BJ (cell line): ENCODE measurements at regions not wholly inside any gene's neighbourhood (a gene's known extent, or its start where the extent isn't known, plus 50 kb on each side); places are given as distances from the start of the nearest gene placed in this dataset.

ENCODE experiments used
- CTCF ChIA-PET: fragments of 350-600 bp; formaldehyde crosslinking; extraction: SDS; loops from one replicate; lab custom pipeline; 2021; ENCODE audit warnings: antibody characterized with exemption, inconsistent platforms; lab: Yijun Ruan, JAX
- POLR2A ChIA-PET: fragments of 300-600 bp; sonication (Branson Sonifier 250); formaldehyde crosslinking; extraction: SDS; loops from one replicate; lab custom pipeline; 2021; ENCODE audit warnings: antibody characterized with exemption; lab: Charles Lee
- DNase-seq: peaks from one replicate; pipeline ENCODE4 v3.0.0-alpha.2; 2011; ENCODE audit warnings: low read depth
- H3K27me3 ChIP-seq: 2 replicates; pipeline ENCODE4 v1.6.0; 2011; ENCODE audit warnings: low read length; ENCODE audit not compliant: control insufficient read depth, insufficient read depth
- H3K36me3 ChIP-seq: 2 replicates; pipeline ENCODE4 v1.5.1; 2011; ENCODE audit warnings: low read length; ENCODE audit not compliant: control insufficient read depth, insufficient read depth
- H3K4me3 ChIP-seq: 2 replicates; pipeline ENCODE4 v1.5.1; 2011; ENCODE audit warnings: low read depth, mild to moderate bottlenecking, control low read depth, low read length
- TF ChIP-seq, protein P1 (sequence below): IDR thresholded peaks from 2 replicates; pipeline ENCODE4 v1.5.1; 2011; ENCODE audit warnings: low read depth, mild to moderate bottlenecking, control low read depth, inconsistent platforms, low read length, moderate library complexity; ENCODE audit not compliant: insufficient read depth

DNA sequence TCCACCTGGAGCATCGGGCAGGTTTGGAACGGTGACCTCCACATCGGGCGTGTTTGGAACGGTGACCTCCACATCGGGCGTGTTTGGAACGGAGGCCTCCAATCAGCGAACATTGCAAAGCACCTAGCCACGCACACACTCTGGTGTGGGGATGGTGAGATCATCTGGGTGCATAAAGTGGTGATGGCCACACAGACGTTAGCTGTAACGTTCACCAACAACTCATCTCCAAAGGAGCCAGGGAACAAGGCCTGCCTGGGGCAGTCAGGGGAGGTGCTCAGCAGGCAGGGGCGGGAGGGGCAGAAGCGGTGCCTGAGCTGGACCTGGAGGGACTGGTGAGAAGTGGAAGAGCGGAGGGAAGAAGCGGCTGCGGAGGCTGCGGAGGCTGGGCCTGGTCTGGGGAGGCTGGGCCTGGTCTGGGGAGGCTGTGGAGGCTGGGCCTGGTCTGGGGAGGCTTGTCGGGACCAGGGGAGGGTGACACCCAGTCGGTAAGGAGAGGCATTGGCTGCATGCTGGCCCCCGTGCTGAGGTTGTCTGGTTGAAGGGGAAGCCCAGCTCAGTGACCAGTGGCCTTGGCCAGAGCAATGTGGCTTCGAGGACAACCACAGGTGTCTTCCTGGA lies 89.9 kb downstream of the PSMB1 start:
- Histone ChIP-seq H3K27me3 (peaks cover 2% of the 10 kb centered on the region; the same call in 1 of the 2 replicates), H3K36me3 (no peaks in the 10 kb centered on the region), H3K4me3 (no peak overlapping the region)
- ChIA-PET CTCF (interaction anchor here (0.9 kb wide), 1 partner anchor 12 kb away, joined by 3 read pairs; no protein-coding TSS in a partner anchor), POLR2A (no interaction called here)
- TF ChIP-seq, protein P1, sequence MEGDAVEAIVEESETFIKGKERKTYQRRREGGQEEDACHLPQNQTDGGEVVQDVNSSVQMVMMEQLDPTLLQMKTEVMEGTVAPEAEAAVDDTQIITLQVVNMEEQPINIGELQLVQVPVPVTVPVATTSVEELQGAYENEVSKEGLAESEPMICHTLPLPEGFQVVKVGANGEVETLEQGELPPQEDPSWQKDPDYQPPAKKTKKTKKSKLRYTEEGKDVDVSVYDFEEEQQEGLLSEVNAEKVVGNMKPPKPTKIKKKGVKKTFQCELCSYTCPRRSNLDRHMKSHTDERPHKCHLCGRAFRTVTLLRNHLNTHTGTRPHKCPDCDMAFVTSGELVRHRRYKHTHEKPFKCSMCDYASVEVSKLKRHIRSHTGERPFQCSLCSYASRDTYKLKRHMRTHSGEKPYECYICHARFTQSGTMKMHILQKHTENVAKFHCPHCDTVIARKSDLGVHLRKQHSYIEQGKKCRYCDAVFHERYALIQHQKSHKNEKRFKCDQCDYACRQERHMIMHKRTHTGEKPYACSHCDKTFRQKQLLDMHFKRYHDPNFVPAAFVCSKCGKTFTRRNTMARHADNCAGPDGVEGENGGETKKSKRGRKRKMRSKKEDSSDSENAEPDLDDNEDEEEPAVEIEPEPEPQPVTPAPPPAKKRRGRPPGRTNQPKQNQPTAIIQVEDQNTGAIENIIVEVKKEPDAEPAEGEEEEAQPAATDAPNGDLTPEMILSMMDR, result no peak
- no peak for DNase-seq

DNA sequence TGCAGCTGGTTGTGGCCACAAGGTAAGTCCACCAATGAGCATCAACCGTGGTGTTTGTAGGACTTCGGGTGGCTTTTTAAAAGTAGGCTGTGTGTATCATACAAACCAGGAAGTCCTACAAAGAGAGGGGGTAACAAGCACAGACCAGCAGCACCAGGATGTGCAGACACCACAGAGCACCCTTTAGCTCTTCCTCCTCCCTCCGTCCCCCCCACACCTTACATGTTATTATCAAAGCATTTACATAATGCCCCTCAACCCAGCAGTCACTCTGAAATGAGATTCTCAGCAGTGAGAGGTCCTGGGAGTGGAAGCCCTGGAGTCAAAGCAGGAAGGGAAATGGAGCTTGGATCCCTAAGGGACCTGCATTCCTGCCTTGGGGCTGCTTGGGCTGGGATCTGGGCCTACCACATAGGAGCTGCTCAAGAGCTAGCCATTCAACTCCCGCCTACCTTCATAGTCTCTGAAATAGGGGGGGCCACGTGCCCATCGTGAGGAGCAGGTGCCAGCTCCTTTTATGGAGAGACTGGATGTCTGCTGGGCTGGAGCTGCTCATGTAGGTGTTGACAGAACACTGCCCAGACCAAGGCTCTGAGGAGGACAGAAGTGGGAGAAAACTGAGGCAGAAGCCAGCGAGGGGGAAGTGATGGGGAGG lies 90.6 kb downstream of the PSMB1 start:
- Histone ChIP-seq H3K4me3 (no peak overlapping the region), H3K36me3 (no peaks in the 10 kb centered on the region), H3K27me3 (peaks cover 2% of the 10 kb centered on the region; the same call in 1 of the 2 replicates)
- TF ChIP-seq, protein P1, result no peak
- no peak for DNase-seq
- CTCF ChIA-PET, result interaction anchor here (0.9 to 1.5 kb wide), 2 partner anchors 12 to 22 kb away, joined by 3 read pairs; no protein-coding TSS in a partner anchor
- POLR2A ChIA-PET, result no interaction called here

DNA sequence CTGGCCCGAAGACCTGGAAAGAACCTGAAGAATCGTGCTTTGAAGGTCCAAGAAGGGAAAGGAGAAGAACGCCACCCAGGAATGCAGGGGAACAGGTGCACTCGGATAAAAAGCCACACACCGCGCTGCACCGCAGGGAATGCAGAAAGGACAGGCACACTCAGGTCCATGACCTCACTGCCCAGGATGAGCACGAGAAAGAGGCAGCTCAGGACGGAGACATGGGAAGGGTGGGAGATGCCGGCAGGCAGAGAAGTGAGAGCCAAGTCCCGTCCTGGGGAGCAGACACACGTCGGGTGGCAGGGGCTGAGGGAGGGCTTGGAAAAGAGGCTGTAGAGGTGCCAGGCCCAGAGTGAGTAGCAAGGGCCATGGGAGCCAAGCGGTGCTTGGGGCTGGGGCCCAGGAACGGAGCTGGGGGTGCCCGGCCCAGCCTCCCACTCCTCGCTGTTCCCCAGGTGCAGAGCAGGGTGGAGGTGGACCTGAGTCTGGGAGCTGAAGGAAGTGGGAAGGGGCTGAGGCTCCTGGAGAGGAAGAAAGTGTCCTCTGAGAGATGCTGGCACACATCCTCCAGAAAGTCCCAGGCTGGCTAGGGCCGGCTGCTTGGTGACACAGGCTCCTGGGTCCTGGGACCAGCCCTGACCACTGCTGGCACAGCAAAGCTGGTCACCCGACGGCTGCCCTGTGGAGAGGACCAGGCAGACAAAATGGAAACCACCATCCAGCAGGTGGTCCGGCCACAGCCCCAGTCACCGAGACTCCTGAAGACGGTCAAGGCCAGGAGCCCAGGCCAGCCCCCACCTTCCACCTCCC lies 91.3 kb downstream of the PSMB1 start:
- no peaks in the 10 kb centered on the region for H3K36me3 ChIP-seq
- TF ChIP-seq, protein P1, result no peak
- POLR2A ChIA-PET, result no interaction called here
- H3K27me3 ChIP-seq, result peaks cover 2% of the 10 kb centered on the region; the same call in 1 of the 2 replicates
- no peak overlapping the region for H3K4me3 ChIP-seq
- DNase-seq, result no peak
- CTCF ChIA-PET, result interaction anchor here (1.2 to 1.6 kb wide), 3 partner anchors 10 to 21 kb away, joined by 3 to 4 read pairs (median 3); no protein-coding TSS in a partner anchor

DNA sequence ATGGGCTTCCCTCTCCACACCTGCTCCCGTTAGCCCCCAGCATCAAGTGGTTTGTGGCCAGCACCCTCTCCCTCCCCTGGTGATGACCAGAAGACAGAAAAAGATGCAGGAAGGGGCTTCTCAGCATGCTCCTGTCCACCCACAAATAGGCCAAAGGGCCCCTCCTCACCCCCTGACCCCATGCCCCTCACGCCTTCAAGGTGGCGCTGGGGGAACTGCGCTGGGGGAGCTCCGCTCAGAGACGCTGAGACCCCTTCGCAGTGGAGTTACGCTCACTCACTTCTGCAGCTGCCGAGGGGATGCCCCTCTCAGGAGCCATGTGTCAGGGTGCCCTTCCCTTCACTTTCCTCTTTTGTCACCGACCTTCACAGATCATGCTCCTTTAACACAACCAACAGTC lies 92.0 kb downstream of the PSMB1 start:
- H3K4me3 ChIP-seq, result no peak overlapping the region
- TF ChIP-seq, protein P1, result no peak
- ChIA-PET CTCF (interaction anchor here (1.2 to 1.6 kb wide), 3 partner anchors 9 to 20 kb away, joined by 3 to 4 read pairs (median 3); no protein-coding TSS in a partner anchor), POLR2A (no interaction called here)
- H3K27me3 ChIP-seq, result peaks cover 2% of the 10 kb centered on the region; the same call in 1 of the 2 replicates
- no peak for DNase-seq
- H3K36me3 ChIP-seq, result no peaks in the 10 kb centered on the region

DNA sequence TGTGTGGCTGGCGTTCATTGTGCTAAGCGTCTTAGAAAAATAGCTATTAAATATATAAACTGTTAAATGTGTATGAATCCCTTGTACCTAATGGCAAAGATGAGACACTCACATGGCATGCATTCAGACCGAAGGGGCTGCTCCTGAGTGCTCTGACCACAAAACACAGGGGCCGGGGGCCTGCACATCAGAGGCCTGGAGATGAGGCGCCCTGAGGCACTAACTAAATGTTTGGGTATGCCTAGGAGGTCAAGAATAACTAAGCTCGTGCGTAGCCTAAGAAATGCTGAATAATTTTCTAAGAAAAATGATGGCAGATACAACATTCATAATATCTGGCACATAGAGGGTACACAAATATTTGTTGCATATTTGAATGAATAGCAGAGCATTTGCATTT lies 92.5 kb downstream of the PSMB1 start:
- Histone ChIP-seq H3K36me3 (no peaks in the 10 kb centered on the region), H3K27me3 (peaks cover 2% of the 10 kb centered on the region; the same call in 1 of the 2 replicates), H3K4me3 (no peak overlapping the region)
- CTCF ChIA-PET, result interaction anchor here (1.2 to 1.6 kb wide), 3 partner anchors 9 to 20 kb away, joined by 3 to 4 read pairs (median 3); no protein-coding TSS in a partner anchor
- POLR2A ChIA-PET, result no interaction called here
- TF ChIP-seq, protein P1, result no peak
- no peak for DNase-seq
